Activated CD4-positive, alpha-beta T cell treated with anti-CD3 and anti-CD28 coated beads for 36 hours (primary cell): ENCODE measurements at regions not wholly inside any gene's neighbourhood (a gene's known extent, or its start where the extent isn't known, plus 50 kb on each side); places are given as distances from the start of the nearest gene placed in this dataset.

Experiments
- ATAC-seq: fragments of 200-7000 bp; cut with Tn5 transposase; one replicate; pipeline ENCODE4 v1.10.0; 2021; ENCODE audit warnings: mild to moderate bottlenecking, moderate library complexity
- CTCF ChIA-PET: fragments of 350-600 bp; sonication (Branson Sonifier 250); formaldehyde crosslinking; loops from one replicate; lab custom pipeline; 2021; ENCODE audit warnings: antibody characterized with exemption; lab: Charles Lee
- POLR2A ChIA-PET: fragments of 350-600 bp; sonication (Branson Sonifier 250); formaldehyde crosslinking; loops from one replicate; lab custom pipeline; 2021; ENCODE audit warnings: antibody characterized with exemption, inconsistent platforms; lab: Charles Lee
- DNase-seq: peaks from one replicate; pipeline ENCODE4 v3.0.0-alpha.2; 2020
- H3K27ac Mint-ChIP-seq: one replicate; pipeline ENCODE4 v1.8.0; 2021; ENCODE audit warnings: mixed read lengths
- H3K27me3 Mint-ChIP-seq: one replicate; pipeline ENCODE4 v1.8.0; 2021; ENCODE audit warnings: mixed read lengths
- H3K36me3 Mint-ChIP-seq: one replicate; pipeline ENCODE4 v1.8.0; 2021; ENCODE audit warnings: low read depth, mixed read lengths
- H3K4me1 Mint-ChIP-seq: one replicate; pipeline ENCODE4 v1.8.0; 2021; ENCODE audit warnings: mixed read lengths
- H3K4me3 Mint-ChIP-seq: one replicate; pipeline ENCODE4 v1.8.0; 2021; ENCODE audit warnings: mild to moderate bottlenecking, moderate library complexity, mixed read lengths
- H3K9me3 Mint-ChIP-seq: one replicate; pipeline ENCODE4 v1.8.0; 2021; ENCODE audit warnings: low read depth, mixed read lengths
- intact Hi-C, 2 experiments: fragments of 100-400 bp; cut with DNase I in 1 of 2; cut with micrococcal nuclease in 1 of 2; formaldehyde crosslinking; loops; one replicate each; pipeline versions ENCODE4 v1.14.2 to v1.15.1; 2022 to 2024; cut with DNase I, micrococcal nuclease

- no peaks in the 10 kb centered on the region for H3K4me1 Mint-ChIP-seq
- POLR2A ChIA-PET: no interaction called here
- no peak for DNase-seq
- intact Hi-C loops: no loop called here
- H3K9me3 Mint-ChIP-seq: no peaks in the 10 kb centered on the region
- no peak overlapping the region for H3K27ac Mint-ChIP-seq
- no peak for ATAC-seq
- CTCF ChIA-PET: no interaction called here
- H3K4me3 Mint-ChIP-seq: no peak overlapping the region
- no peaks in the 10 kb centered on the region for H3K36me3 Mint-ChIP-seq
- no peaks in the 10 kb centered on the region for H3K27me3 Mint-ChIP-seq
Observed at GRCh38 chr4:181261279-181261678, 981.9 kb upstream of the TENM3 start.

DNA sequence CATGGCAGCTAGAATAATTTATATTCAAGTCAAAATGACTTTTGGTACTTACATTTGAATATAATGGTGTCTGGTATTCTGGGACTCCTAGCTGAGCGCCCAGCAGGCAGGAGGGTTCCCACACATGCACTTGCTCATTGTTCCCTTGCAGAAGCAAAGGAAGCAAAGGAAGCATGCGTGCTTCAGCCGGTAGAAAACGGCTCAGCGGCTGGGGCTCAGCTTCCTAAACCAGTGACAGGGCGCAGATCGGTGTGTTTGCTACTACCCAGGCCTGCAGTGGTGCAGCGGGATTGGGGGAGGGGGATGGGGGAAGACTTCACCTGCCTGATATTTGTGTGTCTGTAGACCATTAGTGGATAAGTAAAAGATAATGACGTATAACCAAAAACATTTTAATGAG, 978.3 kb upstream of the TENM3 start:
- no peak overlapping the region for H3K4me3 Mint-ChIP-seq
- CTCF ChIA-PET: no interaction called here

DNA sequence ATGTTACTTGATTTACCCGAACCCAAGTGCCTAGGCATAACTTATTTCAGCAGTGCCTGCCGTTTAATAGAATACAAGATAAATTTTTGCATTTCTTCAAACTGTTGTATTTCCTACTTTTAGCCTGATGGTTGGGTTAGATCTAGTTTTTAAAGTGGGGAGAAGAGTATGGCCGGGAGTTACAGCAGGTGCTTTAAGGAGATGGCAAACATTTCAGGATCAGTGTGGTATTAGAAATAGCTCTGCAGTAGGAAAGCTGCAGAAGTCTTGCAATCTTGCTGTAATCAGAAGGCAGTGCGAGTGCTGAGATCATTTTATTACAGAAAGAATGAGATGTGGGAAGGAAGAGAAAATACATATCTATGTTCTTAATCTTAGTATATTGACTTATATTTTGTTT, 977.8 kb upstream of the TENM3 start:
- DNase-seq (no peak), ATAC-seq (no peak)
- Mint-ChIP-seq H3K4me1 (no peaks in the 10 kb centered on the region), H3K9me3 (no peaks in the 10 kb centered on the region), H3K27me3 (no peaks in the 10 kb centered on the region), H3K27ac (no peak overlapping the region), H3K36me3 (no peaks in the 10 kb centered on the region), H3K4me3 (no peak overlapping the region)
- POLR2A ChIA-PET: no interaction called here
- intact Hi-C loops: no loop called here
- CTCF ChIA-PET: interaction anchor here (0.6 kb wide), 1 partner anchor 107 kb away, joined by 3 read pairs; no protein-coding TSS in a partner anchor

More for the DNA sequence above, 978.3 kb upstream of the TENM3 start:
- POLR2A ChIA-PET: no interaction called here
- Mint-ChIP-seq H3K4me1 (no peaks in the 10 kb centered on the region), H3K36me3 (no peaks in the 10 kb centered on the region), H3K27ac (no peak overlapping the region), H3K27me3 (no peaks in the 10 kb centered on the region), H3K9me3 (no peaks in the 10 kb centered on the region)
- no peak for DNase-seq
- intact Hi-C loops: no loop called here
- ATAC-seq: no peak

DNA sequence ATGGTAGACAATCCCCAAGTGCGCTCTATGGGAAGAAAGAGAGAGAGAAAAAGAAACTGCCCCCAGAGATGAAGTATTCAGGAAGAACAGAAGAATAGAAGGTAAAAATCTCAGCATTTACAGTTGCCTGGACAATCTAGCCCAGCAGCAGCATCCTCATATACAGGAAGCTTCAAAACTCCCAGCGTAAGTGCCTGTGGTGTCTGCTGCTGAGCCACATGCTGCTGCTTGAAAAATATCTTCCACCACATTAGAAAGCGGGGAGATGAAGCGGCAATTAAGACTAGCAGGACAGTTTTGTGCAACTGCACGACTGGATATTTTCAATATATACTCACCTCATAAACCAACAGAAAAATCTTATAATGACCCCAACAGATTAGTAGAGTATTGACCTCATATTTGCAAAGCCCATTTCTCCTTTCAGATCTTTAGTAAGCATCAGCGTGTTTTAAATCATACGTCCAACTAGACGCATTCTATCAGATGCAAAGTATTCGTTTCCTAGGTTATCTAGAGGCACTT, 972.0 kb upstream of the TENM3 start:
- no peaks in the 10 kb centered on the region for H3K9me3 Mint-ChIP-seq
- ChIA-PET POLR2A (no interaction called here), CTCF (no interaction called here)
- no peaks in the 10 kb centered on the region for H3K36me3 Mint-ChIP-seq
- no peaks in the 10 kb centered on the region for H3K27me3 Mint-ChIP-seq
- no peak overlapping the region for H3K4me3 Mint-ChIP-seq
- no peak overlapping the region for H3K27ac Mint-ChIP-seq
- intact Hi-C loops: no loop called here
- DNase-seq (no peak), ATAC-seq (no peak)
- no peaks in the 10 kb centered on the region for H3K4me1 Mint-ChIP-seq

- ATAC-seq (no peak), DNase-seq (no peak)
- H3K27me3 Mint-ChIP-seq: no peaks in the 10 kb centered on the region
- POLR2A ChIA-PET: no interaction called here
- H3K4me3 Mint-ChIP-seq: no peak overlapping the region
- intact Hi-C loops: no loop called here
- H3K27ac Mint-ChIP-seq: no peak overlapping the region
- no peaks in the 10 kb centered on the region for H3K4me1 Mint-ChIP-seq
- H3K9me3 Mint-ChIP-seq: peaks cover 2% of the 10 kb centered on the region
- no peaks in the 10 kb centered on the region for H3K36me3 Mint-ChIP-seq
- CTCF ChIA-PET: no interaction called here
Observed at GRCh38 chr4:181272422-181272821, 970.8 kb upstream of the TENM3 start.

- peaks cover 2% of the 10 kb centered on the region for H3K9me3 Mint-ChIP-seq
- CTCF ChIA-PET: interaction anchor here (0.7 kb wide), 1 partner anchor 1437 kb away, joined by 3 read pairs; no protein-coding TSS in a partner anchor
- no peaks in the 10 kb centered on the region for H3K4me1 Mint-ChIP-seq
- H3K36me3 Mint-ChIP-seq: no peaks in the 10 kb centered on the region
- ATAC-seq (no peak), DNase-seq (no peak)
- H3K27me3 Mint-ChIP-seq: no peaks in the 10 kb centered on the region
- no peak overlapping the region for H3K4me3 Mint-ChIP-seq
- POLR2A ChIA-PET: no interaction called here
- H3K27ac Mint-ChIP-seq: no peak overlapping the region
- intact Hi-C loops: no loop called here
Observed at GRCh38 chr4:181278941-181279340, 964.3 kb upstream of the TENM3 start.

GRCh38 chr4:181281451-181281850, 961.8 kb upstream of the TENM3 start:
- intact Hi-C loops: no loop called here
- Mint-ChIP-seq H3K4me1 (no peaks in the 10 kb centered on the region), H3K4me3 (no peak overlapping the region), H3K27me3 (no peaks in the 10 kb centered on the region), H3K27ac (no peak overlapping the region), H3K36me3 (no peaks in the 10 kb centered on the region), H3K9me3 (peaks cover 6% of the 10 kb centered on the region)
- ChIA-PET CTCF (no interaction called here), POLR2A (no interaction called here)
- DNase-seq (no peak), ATAC-seq (no peak)

DNA sequence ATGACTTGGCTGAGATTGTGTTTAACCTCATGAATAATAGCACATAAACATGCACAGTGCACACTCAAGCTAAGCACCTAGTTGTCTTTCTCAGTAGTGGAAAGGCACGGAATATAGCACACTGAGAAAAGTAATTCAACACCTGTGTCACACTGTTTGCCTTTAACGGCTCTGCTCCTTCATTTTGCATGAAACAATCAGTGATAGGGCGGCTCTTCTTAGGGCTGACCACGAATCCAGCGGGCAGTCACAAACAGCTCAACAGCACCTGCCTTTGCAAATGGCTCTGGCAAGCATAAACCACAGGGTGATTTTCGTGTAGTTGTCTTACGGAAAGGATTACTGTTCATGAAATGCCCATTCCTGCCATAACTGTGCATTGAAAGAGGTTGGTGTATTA, 954.0 kb upstream of the TENM3 start:
- DNase-seq (no peak), ATAC-seq (no peak)
- H3K4me1 Mint-ChIP-seq: no peaks in the 10 kb centered on the region
- no peak overlapping the region for H3K27ac Mint-ChIP-seq
- POLR2A ChIA-PET: no interaction called here
- intact Hi-C loops: no loop called here
- no peaks in the 10 kb centered on the region for H3K27me3 Mint-ChIP-seq
- no peak overlapping the region for H3K4me3 Mint-ChIP-seq
- peaks cover 4% of the 10 kb centered on the region for H3K9me3 Mint-ChIP-seq
- no peaks in the 10 kb centered on the region for H3K36me3 Mint-ChIP-seq
- CTCF ChIA-PET: no interaction called here

GRCh38 chr4:181291615-181292014, 951.6 kb upstream of the TENM3 start:
- Mint-ChIP-seq H3K27ac (no peak overlapping the region), H3K4me3 (no peak overlapping the region), H3K36me3 (no peaks in the 10 kb centered on the region), H3K9me3 (no peaks in the 10 kb centered on the region), H3K27me3 (no peaks in the 10 kb centered on the region), H3K4me1 (no peaks in the 10 kb centered on the region)
- no peak for ATAC-seq
- POLR2A ChIA-PET: no interaction called here
- CTCF ChIA-PET: interaction anchor here (0.5 to 0.7 kb wide), 2 partner anchors 37 to 1728 kb away, joined by 3 read pairs; no protein-coding TSS in a partner anchor
- intact Hi-C loops: no loop called here
- DNase-seq: no peak

DNA sequence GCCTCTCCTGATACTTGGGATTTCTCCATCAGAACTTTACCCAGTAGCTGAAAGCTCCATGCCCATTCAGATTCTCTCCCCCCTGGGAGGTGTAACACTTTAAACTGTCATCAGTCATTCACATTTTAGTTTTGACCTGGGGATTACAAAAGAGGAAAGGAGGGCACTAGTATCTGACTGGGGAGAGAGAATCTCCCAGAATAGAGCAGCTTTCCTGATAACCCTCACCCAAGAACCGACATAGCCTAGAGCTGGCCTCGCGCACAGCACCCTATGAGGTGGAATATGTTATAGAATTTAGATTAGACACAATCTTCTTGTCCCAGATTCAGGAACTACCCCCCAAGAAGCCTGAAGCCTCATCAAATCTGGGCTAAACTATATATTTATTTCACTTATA, 950.2 kb upstream of the TENM3 start:
- H3K27ac Mint-ChIP-seq: no peak overlapping the region
- no peaks in the 10 kb centered on the region for H3K9me3 Mint-ChIP-seq
- ChIA-PET CTCF (no interaction called here), POLR2A (no interaction called here)
- ATAC-seq (no peak), DNase-seq (no peak)
- H3K4me3 Mint-ChIP-seq: no peak overlapping the region
- intact Hi-C loops: no loop called here
- no peaks in the 10 kb centered on the region for H3K27me3 Mint-ChIP-seq
- no peaks in the 10 kb centered on the region for H3K4me1 Mint-ChIP-seq
- H3K36me3 Mint-ChIP-seq: no peaks in the 10 kb centered on the region

- Mint-ChIP-seq H3K4me3 (no peak overlapping the region), H3K27ac (no peak overlapping the region)
Observed at GRCh38 chr4:181293541-181293940, 949.7 kb upstream of the TENM3 start.

DNA sequence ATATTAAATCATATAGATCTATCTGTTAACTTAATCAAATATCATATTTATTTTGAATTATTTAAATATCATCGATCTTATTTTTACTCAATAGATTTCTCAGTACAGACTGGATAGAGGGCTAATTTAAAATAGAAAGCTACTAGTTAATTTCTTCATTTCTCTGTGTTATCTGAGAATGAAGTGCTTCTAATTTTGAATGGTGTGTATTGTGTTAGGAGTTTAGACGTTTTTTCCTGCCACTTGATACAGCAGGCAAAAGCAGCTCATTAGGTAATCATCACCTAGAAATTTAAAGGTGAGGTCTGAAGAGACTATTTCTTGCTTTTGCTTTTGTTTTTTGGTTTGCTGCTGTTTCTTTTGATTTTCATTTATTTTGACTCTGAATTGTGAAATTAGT, 948.8 kb upstream of the TENM3 start:
- H3K27ac Mint-ChIP-seq: no peak overlapping the region
- no peaks in the 10 kb centered on the region for H3K4me1 Mint-ChIP-seq
- DNase-seq: no peak
- no peak overlapping the region for H3K4me3 Mint-ChIP-seq
- intact Hi-C loops: no loop called here
- no peaks in the 10 kb centered on the region for H3K36me3 Mint-ChIP-seq
- H3K9me3 Mint-ChIP-seq: no peaks in the 10 kb centered on the region
- H3K27me3 Mint-ChIP-seq: no peaks in the 10 kb centered on the region
- ChIA-PET POLR2A (no interaction called here), CTCF (no interaction called here)
- no peak for ATAC-seq

More at GRCh38 chr4:181293541-181293940, 949.7 kb upstream of the TENM3 start:
- CTCF ChIA-PET: no interaction called here
- H3K4me1 Mint-ChIP-seq: no peaks in the 10 kb centered on the region
- no peaks in the 10 kb centered on the region for H3K36me3 Mint-ChIP-seq
- POLR2A ChIA-PET: no interaction called here
- H3K9me3 Mint-ChIP-seq: no peaks in the 10 kb centered on the region
- intact Hi-C loops: no loop called here
- no peaks in the 10 kb centered on the region for H3K27me3 Mint-ChIP-seq
- no peak for DNase-seq
- ATAC-seq: no peak
